ENCODE measurements at regions not wholly inside any gene's neighbourhood (a gene's known extent, or its start where the extent isn't known, plus 50 kb on each side); places are given as distances from the start of the nearest gene placed in this dataset.
"Not testable (repeated sequence)": the region's sequence is repeated elsewhere in the genome, so short reads cannot be mapped to it uniquely, and the experiment has no call there.

GRCh38 chr15:62325597-62325996 is 160.5 kb upstream of the C2CD4B start:
- no peak overlapping the region for H3K27ac ChIP-seq
- TF ChIP-seq POLR2A (IDR thresholded peaks at IDR 0.05), result no peak
- no peak for TF ChIP-seq CTCF (IDR thresholded peaks at IDR 0.05 in 8 of 11, conservative IDR thresholded peaks at IDR 0.05 in 3 of 11)
- no peak for TF ChIP-seq POLR2AphosphoS5 (IDR thresholded peaks at IDR 0.05)
- 73 to 81% (median 74%) methylated on average over 7 of the region's 7 CpGs for WGBS, 5 donors
- H3K4me1 ChIP-seq, result no peaks in the 10 kb centered on the region
- peaks cover 0 to 8% (median 0%) of the 10 kb centered on the region in 7 donors for H3K27me3 ChIP-seq (replicated peaks in 1 of 7)
- intact Hi-C loops (cut with DNase I; ENCODE audit: low total_unique reads), result no loop called here
- no peaks in the 10 kb centered on the region for H3K9me3 ChIP-seq
- H3K4me3 ChIP-seq, result no peak overlapping the region
- no peak for DNase-seq
- no peaks in the 10 kb centered on the region for H3K36me3 ChIP-seq

- peaks cover 0 to 8% (median 0%) of the 10 kb centered on the region in 7 donors for H3K27me3 ChIP-seq (replicated peaks in 1 of 7)
- 66 to 87% (median 80%) methylated on average over 3 of the region's 3 CpGs for WGBS, 5 donors
- H3K36me3 ChIP-seq, result no peaks in the 10 kb centered on the region
- no peak for DNase-seq
- H3K4me3 ChIP-seq, result no peak overlapping the region
- intact Hi-C loops (cut with DNase I; ENCODE audit: low total_unique reads), result no loop called here
- no peaks in the 10 kb centered on the region for H3K4me1 ChIP-seq
- no peak overlapping the region for H3K27ac ChIP-seq
- H3K9me3 ChIP-seq, result no peaks in the 10 kb centered on the region
- TF ChIP-seq POLR2A (IDR thresholded peaks at IDR 0.05) (no peak), CTCF (IDR thresholded peaks at IDR 0.05 in 8 of 11, conservative IDR thresholded peaks at IDR 0.05 in 3 of 11) (no peak), POLR2AphosphoS5 (IDR thresholded peaks at IDR 0.05) (no peak)
Observed at GRCh38 chr15:62326460-62327011, 161.5 kb upstream of the C2CD4B start.

- TF ChIP-seq POLR2A (IDR thresholded peaks at IDR 0.05) (no peak), CTCF (IDR thresholded peaks at IDR 0.05 in 8 of 11, conservative IDR thresholded peaks at IDR 0.05 in 3 of 11) (no peak), POLR2AphosphoS5 (IDR thresholded peaks at IDR 0.05) (no peak)
- Histone ChIP-seq H3K27me3 (replicated peaks in 1 of 7) (peaks cover 0 to 8% (median 0%) of the 10 kb centered on the region in 7 donors), H3K4me1 (no peaks in the 10 kb centered on the region), H3K9me3 (no peaks in the 10 kb centered on the region), H3K4me3 (no peak overlapping the region), H3K36me3 (no peaks in the 10 kb centered on the region), H3K27ac (no peak overlapping the region)
- intact Hi-C loops (cut with DNase I; ENCODE audit: low total_unique reads), result no loop called here
- DNase-seq, result no peak
- 89 to 95% (median 92%) methylated on average over 5 of the region's 5 CpGs for WGBS, 5 donors
Observed at GRCh38 chr15:62327406-62327805, 162.3 kb upstream of the C2CD4B start.

- H3K27me3 ChIP-seq (replicated peaks in 1 of 7); H3K9me3 ChIP-seq; intact Hi-C loops (cut with DNase I; ENCODE audit: low total_unique reads); H3K4me1 ChIP-seq; H3K27ac ChIP-seq; H3K36me3 ChIP-seq; H3K4me3 ChIP-seq; DNase-seq: not testable (repeated sequence)
- 96 to 100% (median 98%) methylated on average over 2 to 23 of the region's 29 CpGs for WGBS, 5 donors
Observed at GRCh38 chr15:62332472-62332871, 167.4 kb upstream of the C2CD4B start.

GRCh38 chr15:62334536-62334935 is 169.5 kb upstream of the C2CD4B start:
- Histone ChIP-seq H3K9me3 (no peaks in the 10 kb centered on the region), H3K4me3 (no peak overlapping the region), H3K27me3 (replicated peaks in 1 of 7) (no peaks in the 10 kb centered on the region), H3K4me1 (no peaks in the 10 kb centered on the region), H3K36me3 (no peaks in the 10 kb centered on the region), H3K27ac (no peak overlapping the region)
- TF ChIP-seq CTCF (IDR thresholded peaks at IDR 0.05 in 8 of 11, conservative IDR thresholded peaks at IDR 0.05 in 3 of 11) (no peak), POLR2AphosphoS5 (IDR thresholded peaks at IDR 0.05) (no peak), POLR2A (IDR thresholded peaks at IDR 0.05) (no peak)
- intact Hi-C loops (cut with DNase I; ENCODE audit: low total_unique reads), result no loop called here
- DNase-seq, result no peak
